Activated naive CD8-positive, alpha-beta T cell treated with anti-CD3 and anti-CD28 coated beads, Interleukin-2, amount 10 ng/mL, durations not matched to agents 7 days and 5 days (primary cell): ENCODE measurements at regions not wholly inside any gene's neighbourhood (a gene's known extent, or its start where the extent isn't known, plus 50 kb on each side); places are given as distances from the start of the nearest gene placed in this dataset.

Experiments
- ATAC-seq: fragments of 150-1000 bp; cut with Tn5 transposase; one replicate; pipeline ENCODE4 v1.10.0; 2021; ENCODE audit warnings: low read depth, moderate library complexity
- POLR2A ChIA-PET: fragments of 350-600 bp; sonication (Branson Sonifier 250); formaldehyde crosslinking; loops from one replicate; lab custom pipeline; 2021; ENCODE audit warnings: antibody characterized with exemption; lab: Charles Lee
- DNase-seq: peaks from one replicate; pipeline ENCODE4 v3.0.0; 2021
- H3K27ac Mint-ChIP-seq: one replicate; pipeline ENCODE4 v1.8.0; 2022; ENCODE audit warnings: mild to moderate bottlenecking, mixed read lengths
- H3K27me3 Mint-ChIP-seq: one replicate; pipeline ENCODE4 v1.8.0; 2022; ENCODE audit warnings: mild to moderate bottlenecking, moderate library complexity, mixed read lengths
- H3K36me3 Mint-ChIP-seq: one replicate; pipeline ENCODE4 v1.8.0; 2021; ENCODE audit warnings: mild to moderate bottlenecking, mixed read lengths
- H3K4me1 Mint-ChIP-seq: one replicate; pipeline ENCODE4 v1.8.0; 2021; ENCODE audit warnings: mixed read lengths
- H3K4me3 Mint-ChIP-seq: one replicate; pipeline ENCODE4 v1.8.0; 2022; ENCODE audit warnings: mild to moderate bottlenecking, moderate library complexity, mixed read lengths
- H3K9me3 Mint-ChIP-seq: one replicate; pipeline ENCODE4 v1.8.0; 2021; ENCODE audit warnings: mixed read lengths

GRCh38 chr10:125379592-125379991, 219.2 kb upstream of the CTBP2 start:
- H3K27ac Mint-ChIP-seq: no peak overlapping the region
- H3K36me3 Mint-ChIP-seq: no peaks in the 10 kb centered on the region
- POLR2A ChIA-PET: no interaction called here
- H3K4me1 Mint-ChIP-seq: no peaks in the 10 kb centered on the region
- DNase-seq (no peak), ATAC-seq (no peak)
- no peaks in the 10 kb centered on the region for H3K27me3 Mint-ChIP-seq
- no peak overlapping the region for H3K4me3 Mint-ChIP-seq
- H3K9me3 Mint-ChIP-seq: peaks cover under 1% of the 10 kb centered on the region

- no peaks in the 10 kb centered on the region for H3K36me3 Mint-ChIP-seq
- ATAC-seq: no peak
- H3K4me1 Mint-ChIP-seq: no peaks in the 10 kb centered on the region
- no peak overlapping the region for H3K4me3 Mint-ChIP-seq
- H3K27ac Mint-ChIP-seq: no peak overlapping the region
- POLR2A ChIA-PET: no interaction called here
- no peaks in the 10 kb centered on the region for H3K9me3 Mint-ChIP-seq
- DNase-seq: no peak
- H3K27me3 Mint-ChIP-seq: no peaks in the 10 kb centered on the region
Measured at GRCh38 chr10:125377368-125377767, 217.0 kb upstream of the CTBP2 start.

- Mint-ChIP-seq H3K27ac (no peak overlapping the region), H3K9me3 (no peaks in the 10 kb centered on the region), H3K4me3 (no peak overlapping the region), H3K36me3 (no peaks in the 10 kb centered on the region), H3K4me1 (no peaks in the 10 kb centered on the region), H3K27me3 (peaks cover 2% of the 10 kb centered on the region)
- ATAC-seq (no peak), DNase-seq (no peak)
- POLR2A ChIA-PET: no interaction called here
Measured at GRCh38 chr10:125375210-125375609, 214.8 kb upstream of the CTBP2 start.

GRCh38 chr10:125373546-125373945, 213.2 kb upstream of the CTBP2 start:
- Mint-ChIP-seq H3K27me3 (peaks cover 2% of the 10 kb centered on the region), H3K27ac (no peak overlapping the region), H3K9me3 (no peaks in the 10 kb centered on the region), H3K36me3 (no peaks in the 10 kb centered on the region), H3K4me3 (no peak overlapping the region), H3K4me1 (no peaks in the 10 kb centered on the region)
- POLR2A ChIA-PET: no interaction called here
- ATAC-seq (no peak), DNase-seq (no peak)

- no peaks in the 10 kb centered on the region for H3K9me3 Mint-ChIP-seq
- no peaks in the 10 kb centered on the region for H3K36me3 Mint-ChIP-seq
- POLR2A ChIA-PET: no interaction called here
- no peaks in the 10 kb centered on the region for H3K4me1 Mint-ChIP-seq
- H3K4me3 Mint-ChIP-seq: no peak overlapping the region
- H3K27ac Mint-ChIP-seq: no peak overlapping the region
- ATAC-seq (no peak), DNase-seq (no peak)
- H3K27me3 Mint-ChIP-seq: peaks cover 2% of the 10 kb centered on the region
Measured at GRCh38 chr10:125370578-125370977, 210.2 kb upstream of the CTBP2 start.

GRCh38 chr10:125369382-125370326, 209.3 kb upstream of the CTBP2 start:
- no peak for DNase-seq
- POLR2A ChIA-PET: no interaction called here
- Mint-ChIP-seq H3K27ac (no peak overlapping the region), H3K4me3 (no peak overlapping the region), H3K9me3 (no peaks in the 10 kb centered on the region), H3K4me1 (no peaks in the 10 kb centered on the region), H3K27me3 (peaks cover 2% of the 10 kb centered on the region), H3K36me3 (no peaks in the 10 kb centered on the region)
- ATAC-seq: no peak

- POLR2A ChIA-PET: no interaction called here
- Mint-ChIP-seq H3K27ac (no peak overlapping the region), H3K27me3 (peaks cover 2% of the 10 kb centered on the region), H3K9me3 (no peaks in the 10 kb centered on the region), H3K4me1 (no peaks in the 10 kb centered on the region), H3K4me3 (no peak overlapping the region), H3K36me3 (no peaks in the 10 kb centered on the region)
- DNase-seq: no peak
- ATAC-seq: no peak
Measured at GRCh38 chr10:125368146-125368545, 207.8 kb upstream of the CTBP2 start.

- POLR2A ChIA-PET: no interaction called here
- Mint-ChIP-seq H3K36me3 (no peaks in the 10 kb centered on the region), H3K27me3 (no peaks in the 10 kb centered on the region), H3K9me3 (peaks cover 2% of the 10 kb centered on the region), H3K4me3 (no peak overlapping the region), H3K27ac (no peak overlapping the region), H3K4me1 (no peaks in the 10 kb centered on the region)
- ATAC-seq (no peak), DNase-seq (no peak)
Measured at GRCh38 chr10:125363791-125364190, 203.4 kb upstream of the CTBP2 start.

- DNase-seq: no peak
- POLR2A ChIA-PET: no interaction called here
- Mint-ChIP-seq H3K4me3 (no peak overlapping the region), H3K4me1 (no peaks in the 10 kb centered on the region), H3K27ac (no peak overlapping the region), H3K27me3 (no peaks in the 10 kb centered on the region), H3K36me3 (no peaks in the 10 kb centered on the region), H3K9me3 (peaks cover 2% of the 10 kb centered on the region)
- ATAC-seq: no peak
Measured at GRCh38 chr10:125362950-125363349, 202.6 kb upstream of the CTBP2 start.

- ATAC-seq: no peak
- POLR2A ChIA-PET: no interaction called here
- peaks cover 2% of the 10 kb centered on the region for H3K9me3 Mint-ChIP-seq
- H3K27me3 Mint-ChIP-seq: no peaks in the 10 kb centered on the region
- no peak for DNase-seq
- H3K4me1 Mint-ChIP-seq: no peaks in the 10 kb centered on the region
- H3K27ac Mint-ChIP-seq: no peak overlapping the region
- no peaks in the 10 kb centered on the region for H3K36me3 Mint-ChIP-seq
- H3K4me3 Mint-ChIP-seq: no peak overlapping the region
Measured at GRCh38 chr10:125359401-125359800, 199.0 kb upstream of the CTBP2 start.

GRCh38 chr10:125355657-125356056, 195.3 kb upstream of the CTBP2 start:
- POLR2A ChIA-PET: no interaction called here
- DNase-seq (no peak), ATAC-seq (no peak)
- H3K36me3 Mint-ChIP-seq: no peaks in the 10 kb centered on the region
- H3K4me1 Mint-ChIP-seq: no peaks in the 10 kb centered on the region
- H3K27ac Mint-ChIP-seq: no peak overlapping the region
- H3K4me3 Mint-ChIP-seq: no peak overlapping the region
- no peaks in the 10 kb centered on the region for H3K9me3 Mint-ChIP-seq
- H3K27me3 Mint-ChIP-seq: no peaks in the 10 kb centered on the region

GRCh38 chr10:125350519-125350918, 190.2 kb upstream of the CTBP2 start:
- DNase-seq (no peak), ATAC-seq (no peak)
- H3K36me3 Mint-ChIP-seq: no peaks in the 10 kb centered on the region

GRCh38 chr10:125348536-125348935, 188.2 kb upstream of the CTBP2 start:
- ATAC-seq (no peak), DNase-seq (no peak)
- POLR2A ChIA-PET: no interaction called here
- Mint-ChIP-seq H3K4me3 (no peak overlapping the region), H3K36me3 (no peaks in the 10 kb centered on the region), H3K9me3 (no peaks in the 10 kb centered on the region), H3K27me3 (no peaks in the 10 kb centered on the region), H3K4me1 (no peaks in the 10 kb centered on the region), H3K27ac (no peak overlapping the region)

More at GRCh38 chr10:125350519-125350918, 190.2 kb upstream of the CTBP2 start:
- Mint-ChIP-seq H3K4me1 (no peaks in the 10 kb centered on the region), H3K27me3 (no peaks in the 10 kb centered on the region), H3K27ac (no peak overlapping the region), H3K9me3 (no peaks in the 10 kb centered on the region), H3K4me3 (no peak overlapping the region)
- POLR2A ChIA-PET: no interaction called here

GRCh38 chr10:125344573-125345171, 184.3 kb upstream of the CTBP2 start:
- H3K27ac Mint-ChIP-seq: no peak overlapping the region
- H3K4me3 Mint-ChIP-seq: no peak overlapping the region
- H3K36me3 Mint-ChIP-seq: no peaks in the 10 kb centered on the region
- H3K27me3 Mint-ChIP-seq: no peaks in the 10 kb centered on the region
- H3K9me3 Mint-ChIP-seq: no peaks in the 10 kb centered on the region
- POLR2A ChIA-PET: no interaction called here
- no peaks in the 10 kb centered on the region for H3K4me1 Mint-ChIP-seq
- no peak for ATAC-seq
- DNase-seq: no peak
